AG04449 (cell line): ENCODE measurements at regions not wholly inside any gene's neighbourhood (a gene's known extent, or its start where the extent isn't known, plus 50 kb on each side); places are given as distances from the start of the nearest gene placed in this dataset.
A peak's percentile ranks its signal among the peaks of the same experiment; 100 is the strongest.

Source experiments
- CTCF ChIA-PET: fragments of 350-600 bp; formaldehyde crosslinking; extraction: SDS; loops from one replicate; lab custom pipeline; 2021; ENCODE audit warnings: antibody characterized with exemption; lab: Yijun Ruan, JAX
- POLR2A ChIA-PET: fragments of 400-600, 350-600 bp; formaldehyde crosslinking; extraction: SDS; loops from one replicate; lab custom pipeline; 2020; ENCODE audit warnings: antibody characterized with exemption, inconsistent platforms; lab: Yijun Ruan, JAX
- DNase-seq: peaks from one replicate; pipeline ENCODE4 v3.0.0-alpha.2; 2010; ENCODE audit warnings: low read depth, low spot score
- H3K4me3 ChIP-seq: 2 replicates; pipeline ENCODE4 v1.5.1; 2011; ENCODE audit warnings: low read depth, mild to moderate bottlenecking, control low read depth, low read length
- CTCF ChIP-seq: IDR thresholded peaks from one replicate; pipeline ENCODE4 v1.5.1; 2011; ENCODE audit warnings: mild to moderate bottlenecking, moderate library complexity, low read length, control low read depth, inconsistent platforms; ENCODE audit not compliant: insufficient read depth; ENCODE audit errors: missing control alignments

GRCh38 chr4:132619968-132620367, 529.1 kb upstream of the PCDH10 start:
- DNase-seq, result no peak
- ChIA-PET POLR2A (no interaction called here), CTCF (no interaction called here)
- no peak overlapping the region for H3K4me3 ChIP-seq
- no peak for TF ChIP-seq CTCF

GRCh38 chr4:132642016-132642817, 506.9 kb upstream of the PCDH10 start:
- DNase-seq, result no peak
- ChIA-PET CTCF (no interaction called here), POLR2A (no interaction called here)
- H3K4me3 ChIP-seq, result no peak overlapping the region
- peak; percentile 32 for TF ChIP-seq CTCF

- ChIA-PET CTCF (no interaction called here), POLR2A (no interaction called here)
- no peak for TF ChIP-seq CTCF
- DNase-seq, result no peak
- no peak overlapping the region for H3K4me3 ChIP-seq
Observed at GRCh38 chr4:132646186-132646585, 502.9 kb upstream of the PCDH10 start.

- no peak for DNase-seq
Observed at GRCh38 chr4:132651196-132651595, 497.9 kb upstream of the PCDH10 start.

GRCh38 chr4:132660181-132660580, 488.9 kb upstream of the PCDH10 start:
- CTCF ChIA-PET, result no interaction called here
- no peak for TF ChIP-seq CTCF
- no peak overlapping the region for H3K4me3 ChIP-seq
- no peak for DNase-seq
- POLR2A ChIA-PET, result no interaction called here

More at GRCh38 chr4:132651196-132651595, 497.9 kb upstream of the PCDH10 start:
- POLR2A ChIA-PET, result no interaction called here
- no peak overlapping the region for H3K4me3 ChIP-seq
- TF ChIP-seq CTCF, result no peak
- CTCF ChIA-PET, result no interaction called here

GRCh38 chr4:132662456-132662855, 486.6 kb upstream of the PCDH10 start:
- POLR2A ChIA-PET, result no interaction called here
- CTCF ChIA-PET, result no interaction called here
- H3K4me3 ChIP-seq, result no peak overlapping the region
- no peak for DNase-seq
- no peak for TF ChIP-seq CTCF
